Daoy (cell line): ENCODE measurements at regions not wholly inside any gene's neighbourhood (a gene's known extent, or its start where the extent isn't known, plus 50 kb on each side); places are given as distances from the start of the nearest gene placed in this dataset.

Experiments
- DNase-seq: peaks from one replicate; pipeline ENCODE4 v3.0.0-alpha.2; 2015; ENCODE audit warnings: low read depth

DNA sequence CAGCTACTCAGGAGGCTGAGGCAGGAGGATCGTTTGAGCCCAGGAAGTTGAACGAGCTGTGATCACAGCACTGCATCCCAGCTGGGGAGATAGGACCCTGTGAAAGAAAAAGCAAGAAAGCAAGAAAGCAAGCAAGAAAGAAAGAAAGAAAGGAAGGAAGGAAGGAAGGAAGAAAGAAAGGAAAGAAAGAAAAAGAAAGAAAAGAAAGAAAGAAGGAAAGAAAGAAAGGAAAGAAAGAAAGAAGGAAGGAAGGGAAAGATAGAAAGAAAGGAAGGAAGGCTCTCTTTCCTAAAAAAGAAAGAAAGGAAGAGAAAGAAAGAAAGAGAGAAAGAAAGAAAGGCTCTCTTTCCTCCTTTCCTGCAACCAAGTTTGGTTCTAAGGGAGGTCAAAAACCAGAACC lies 380.3 kb downstream of the PCNX1 start:
- DNase-seq: no peak

DNA sequence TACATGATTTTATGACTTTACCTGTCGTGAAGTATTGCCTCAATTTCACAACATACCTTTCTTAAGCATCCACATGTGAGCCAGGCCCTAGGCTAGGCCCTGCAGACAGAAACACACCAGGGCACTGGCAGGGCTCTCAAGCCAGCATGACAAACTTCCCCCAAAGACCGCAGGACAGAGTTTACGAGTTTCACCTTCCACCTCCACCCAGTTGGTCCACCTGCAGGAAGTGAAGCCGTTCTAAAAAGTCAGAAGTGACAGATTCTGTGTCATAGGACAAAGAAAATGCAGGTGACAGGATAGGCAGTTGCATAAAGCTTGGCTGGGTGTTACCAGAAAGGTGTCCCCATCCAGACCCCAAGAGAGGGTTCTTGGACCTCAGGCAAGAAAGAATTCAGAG lies 382.3 kb downstream of the PCNX1 start:
- DNase-seq: no peak

DNA sequence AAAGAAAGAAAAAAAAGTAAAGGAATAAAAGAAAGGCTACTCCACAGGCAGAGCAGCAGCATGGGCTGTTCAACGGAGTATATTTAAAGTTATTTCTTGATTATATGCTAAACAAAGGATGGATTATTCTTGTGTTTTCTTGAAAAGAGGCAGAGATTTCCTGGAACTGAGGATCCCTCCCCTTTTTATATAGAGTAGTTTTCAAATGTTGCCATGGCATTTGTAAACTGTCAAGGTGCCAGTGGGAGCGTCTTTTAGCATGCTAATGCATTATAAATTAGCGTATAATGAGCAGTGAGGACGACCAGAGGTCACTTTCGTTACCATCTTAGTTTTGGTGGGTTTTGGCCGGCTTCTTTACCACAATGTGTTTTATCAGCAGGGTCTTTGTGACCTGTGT lies 383.0 kb downstream of the PCNX1 start:
- DNase-seq: no peak

DNA sequence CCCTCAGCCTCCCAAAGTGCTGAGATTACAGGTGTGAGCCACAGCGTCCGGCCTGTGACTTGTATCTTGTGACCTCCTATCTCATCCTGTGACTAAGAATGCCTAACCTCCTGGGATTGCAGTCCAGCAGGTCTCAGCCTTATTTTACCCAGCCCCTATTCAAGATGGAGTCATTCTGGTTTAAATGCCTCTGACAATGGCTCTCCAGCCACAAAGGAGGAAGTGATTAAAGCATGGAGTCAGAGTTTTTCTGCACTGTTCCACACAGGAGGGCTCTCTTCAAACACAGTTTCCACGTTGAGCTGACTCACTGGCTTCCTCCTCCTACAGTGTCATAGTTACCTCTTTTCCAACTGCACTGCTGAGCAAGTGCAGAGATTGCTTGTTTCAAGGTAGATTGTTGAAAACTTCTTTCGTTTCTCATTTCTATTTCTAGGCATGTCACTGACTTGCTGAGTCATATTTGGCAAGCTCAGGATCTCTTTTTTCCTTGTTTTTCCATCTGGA lies 383.8 kb downstream of the PCNX1 start:
- DNase-seq: peak; percentile 89

DNA sequence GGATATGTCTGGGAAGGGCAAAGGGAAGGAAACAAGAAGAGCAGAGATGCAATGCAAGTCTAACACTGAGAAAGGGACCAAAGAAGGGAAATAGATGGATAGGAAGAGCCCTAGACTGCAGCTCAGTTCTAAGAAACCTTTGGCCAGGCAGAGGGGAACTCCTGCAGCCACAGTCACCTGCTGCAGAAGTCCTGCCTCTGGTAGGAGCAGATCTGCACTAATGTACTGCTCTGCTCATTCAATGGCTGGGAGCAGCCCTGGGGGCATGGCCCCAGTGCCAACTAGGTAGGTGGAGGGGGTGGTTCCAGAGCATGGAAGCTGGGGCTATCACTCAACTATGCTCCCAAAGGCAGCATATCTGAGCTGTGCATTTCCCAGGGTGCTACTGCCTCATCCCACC lies 388.9 kb downstream of the PCNX1 start:
- no peak for DNase-seq

DNA sequence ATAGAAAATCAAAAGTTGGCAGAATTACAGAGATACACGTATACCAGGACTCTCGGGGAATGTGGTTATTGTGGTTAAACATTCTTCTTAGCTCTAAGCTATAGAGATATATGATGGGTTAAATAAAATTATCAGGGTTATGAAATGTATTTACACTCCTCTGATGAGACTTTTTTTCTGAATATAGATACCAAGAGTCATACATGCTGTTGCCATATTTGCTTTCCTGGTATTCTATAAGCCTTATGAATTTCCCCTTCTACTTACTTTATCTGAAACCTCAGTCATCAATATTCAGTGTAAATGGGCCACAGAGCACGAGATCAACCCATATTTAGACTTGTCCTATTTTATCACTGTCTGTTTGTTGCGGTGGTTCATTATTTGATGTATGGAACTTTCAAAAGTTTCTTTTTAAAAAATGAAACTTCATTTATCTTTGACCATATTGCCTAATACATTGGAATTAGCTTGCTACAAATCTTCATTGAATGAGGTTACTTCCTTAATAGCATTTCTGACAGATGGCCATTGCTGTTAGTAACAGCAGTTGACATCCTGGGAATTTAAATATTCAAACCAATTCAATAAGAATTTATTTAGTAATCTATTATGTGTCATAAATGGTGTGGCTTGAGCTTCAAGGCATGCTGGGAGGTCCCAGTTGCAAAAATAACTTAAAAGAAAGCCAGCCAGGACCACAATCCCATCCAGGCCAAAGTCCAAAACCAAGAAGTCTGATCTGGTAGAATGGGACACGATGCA lies 393.5 kb downstream of the PCNX1 start:
- no peak for DNase-seq

DNA sequence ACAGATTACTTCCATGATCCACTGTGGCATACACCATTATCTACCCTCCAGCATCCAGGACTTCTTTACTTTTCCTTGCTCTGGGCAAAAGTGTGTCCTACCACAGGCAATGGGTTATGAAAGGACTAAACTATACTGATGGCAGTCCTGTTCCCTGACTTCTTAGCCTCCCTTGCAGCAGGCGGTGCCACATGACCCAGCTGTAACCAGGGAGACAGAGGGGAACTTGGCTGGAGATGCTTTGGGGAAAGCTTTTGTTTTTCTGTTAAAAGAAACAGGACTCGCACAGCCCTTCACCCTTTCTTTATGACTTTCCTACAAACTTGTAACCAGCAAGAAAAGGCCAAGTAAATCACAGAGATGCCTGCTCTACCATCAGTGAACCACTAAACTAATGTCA lies 394.4 kb downstream of the PCNX1 start:
- no peak for DNase-seq

DNA sequence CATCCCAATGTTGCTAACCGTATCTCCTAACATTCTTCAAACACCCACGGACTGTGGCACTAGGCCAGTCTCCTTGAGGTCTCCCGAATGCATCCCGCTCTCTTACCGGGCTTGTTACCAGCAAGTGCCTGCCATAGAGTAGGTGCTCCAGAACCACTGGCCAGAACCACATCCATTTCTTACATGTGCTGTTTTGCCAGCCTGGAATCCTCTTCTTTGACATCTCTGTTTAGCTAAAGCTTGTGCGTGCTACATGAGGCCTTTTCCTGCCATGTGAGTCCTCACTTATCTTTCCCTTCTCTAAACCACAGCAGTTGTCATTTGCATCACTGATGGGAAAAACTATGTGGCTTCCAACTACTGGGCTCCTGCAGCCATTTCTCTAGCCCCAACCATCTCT lies 397.4 kb downstream of the PCNX1 start:
- no peak for DNase-seq

DNA sequence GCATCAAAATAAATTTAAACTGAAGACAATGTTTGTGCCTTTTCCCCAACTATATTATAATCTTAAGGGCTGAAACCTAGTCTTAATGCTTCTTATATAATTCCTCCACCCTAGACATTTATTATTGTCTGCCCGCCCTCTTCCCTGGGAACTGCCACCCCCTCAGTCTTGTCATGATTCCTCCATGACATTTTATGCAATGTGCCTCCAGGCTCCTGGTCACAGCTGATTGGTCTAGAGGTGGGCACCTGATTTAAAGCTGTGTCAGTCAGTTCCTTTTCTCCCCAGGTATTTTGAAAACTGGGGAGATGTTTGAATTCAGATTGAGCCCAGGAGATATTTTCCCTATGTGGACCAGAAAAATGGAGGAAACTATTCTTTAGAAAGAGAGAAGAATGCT lies 401.4 kb downstream of the PCNX1 start:
- DNase-seq: no peak

DNA sequence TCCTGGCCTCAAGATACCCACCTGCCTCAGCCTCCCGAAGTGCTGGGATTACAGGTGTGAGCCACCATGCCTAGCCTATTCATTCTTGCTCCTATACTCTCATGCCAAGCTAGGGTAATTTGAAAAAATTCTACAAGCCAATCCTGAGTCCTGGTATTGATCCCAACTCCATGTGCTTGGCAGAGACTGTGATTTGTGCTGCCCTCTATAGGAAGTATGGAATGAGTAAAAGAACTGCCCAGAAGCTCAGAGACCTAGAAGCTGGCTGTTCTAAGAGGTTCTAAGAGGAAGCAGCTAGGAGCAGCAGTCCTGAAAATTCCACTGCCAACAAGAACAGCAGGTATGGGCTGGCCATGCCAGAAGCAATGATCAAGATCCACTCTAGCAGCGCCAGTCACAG lies 402.5 kb downstream of the PCNX1 start:
- DNase-seq: no peak

DNA sequence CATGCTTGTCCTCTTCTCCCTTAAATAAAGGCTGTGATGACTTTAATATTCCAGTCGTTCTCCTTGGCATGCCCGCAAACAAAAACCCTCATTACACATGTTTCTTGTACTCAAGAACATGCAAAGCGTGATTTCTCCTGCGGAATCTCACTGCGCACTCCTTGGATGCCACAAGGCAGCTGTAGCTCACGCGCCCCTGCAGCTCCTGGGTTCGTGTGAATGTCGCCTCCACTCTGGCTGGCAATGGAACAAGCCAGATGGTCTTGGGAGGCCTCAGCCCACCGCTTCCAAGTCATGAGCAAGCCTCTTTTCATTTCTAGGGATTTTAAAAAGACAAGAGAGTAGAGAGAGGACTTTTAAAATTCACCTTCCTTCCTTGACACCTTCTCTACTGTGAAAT lies 403.8 kb downstream of the PCNX1 start:
- DNase-seq: no peak

DNA sequence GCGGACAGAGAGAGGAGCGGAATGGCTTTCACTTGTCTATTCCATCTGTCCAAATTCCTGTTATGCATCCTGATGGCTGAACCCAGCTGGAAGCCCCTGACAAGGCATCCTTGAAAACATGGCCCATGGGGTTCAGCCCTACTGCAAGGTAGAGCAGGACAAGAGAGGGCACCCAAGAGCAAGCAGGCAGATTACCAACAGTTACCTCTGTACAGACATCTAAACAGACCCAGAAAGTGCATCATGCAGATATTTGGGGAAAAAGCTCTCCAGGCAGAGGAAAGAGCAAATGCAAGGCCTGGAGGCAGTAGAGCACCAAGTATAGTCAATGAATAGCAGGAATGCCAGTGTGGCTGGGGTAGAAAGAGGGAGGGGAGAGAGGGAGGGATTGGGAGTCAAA lies 407.5 kb downstream of the PCNX1 start:
- no peak for DNase-seq

DNA sequence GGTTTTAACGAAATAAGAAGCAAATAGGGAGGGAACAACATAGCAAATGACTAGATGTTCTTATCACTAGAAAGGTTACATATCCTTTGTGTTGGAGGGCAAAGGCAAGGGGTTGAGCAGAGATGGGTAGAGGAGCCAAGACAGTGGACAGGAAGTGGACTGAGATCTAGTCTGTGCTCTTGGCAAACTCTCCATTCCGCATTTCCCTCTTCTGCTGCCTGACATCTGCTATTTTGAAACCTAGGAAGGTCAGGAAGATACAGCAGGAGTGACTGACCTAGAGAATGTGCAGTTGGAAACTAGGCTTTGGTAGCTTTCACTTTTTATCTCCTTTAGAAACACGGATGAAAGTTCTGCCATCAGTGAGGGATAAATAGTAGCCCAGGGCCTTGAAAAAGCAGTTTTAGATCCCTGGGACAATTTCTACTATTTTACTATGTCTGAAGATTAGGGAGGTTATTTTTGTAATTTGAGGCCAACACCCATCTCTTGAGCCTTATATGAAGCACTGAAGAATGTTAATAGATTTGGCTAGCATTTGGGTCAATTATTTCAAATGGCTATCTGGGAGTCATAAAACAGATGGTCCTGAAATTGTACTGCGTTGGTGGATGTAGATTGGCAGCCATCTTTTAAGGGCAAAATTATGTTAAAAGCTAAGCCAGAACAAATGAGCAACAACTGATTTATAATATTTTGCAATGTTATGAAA lies 410.3 kb downstream of the PCNX1 start:
- no peak for DNase-seq

DNA sequence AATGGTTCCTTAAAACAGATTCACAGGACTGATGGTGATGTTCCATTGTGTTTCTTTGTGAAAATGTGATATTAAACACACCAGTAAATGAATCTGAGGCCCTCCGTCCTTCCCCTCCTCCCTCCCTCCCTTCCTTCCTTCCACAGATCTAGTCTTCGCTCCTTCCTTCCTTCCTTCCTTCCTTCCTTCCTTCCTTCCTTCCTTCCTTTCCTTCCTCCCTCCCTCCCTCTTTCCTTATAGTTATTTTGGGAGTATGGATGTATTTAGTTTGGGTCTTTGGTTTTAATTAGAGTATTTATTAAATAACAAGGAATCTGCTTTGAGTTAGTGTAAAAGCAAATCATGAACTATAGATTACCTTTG lies 410.8 kb downstream of the PCNX1 start:
- no peak for DNase-seq

DNA sequence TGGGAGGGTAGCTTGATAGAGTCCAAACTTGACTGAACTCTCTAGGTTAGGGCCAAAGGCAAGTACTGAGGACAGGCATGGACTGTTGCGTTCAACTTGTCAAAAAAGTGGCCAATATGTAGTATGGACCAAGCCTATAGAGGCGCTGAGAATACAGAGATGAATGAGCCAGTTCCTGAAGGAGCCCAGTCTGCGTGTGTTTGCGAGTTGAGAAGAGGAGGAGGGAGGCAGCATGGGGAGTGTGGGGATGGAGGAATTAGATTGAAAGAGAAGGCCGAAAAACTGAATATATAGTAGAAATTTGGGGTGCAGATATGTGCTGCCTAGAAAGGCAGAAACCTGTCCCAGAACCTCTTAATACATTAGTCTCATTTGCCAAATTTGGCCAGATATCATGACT lies 412.4 kb downstream of the PCNX1 start:
- DNase-seq: peak; percentile 46

DNA sequence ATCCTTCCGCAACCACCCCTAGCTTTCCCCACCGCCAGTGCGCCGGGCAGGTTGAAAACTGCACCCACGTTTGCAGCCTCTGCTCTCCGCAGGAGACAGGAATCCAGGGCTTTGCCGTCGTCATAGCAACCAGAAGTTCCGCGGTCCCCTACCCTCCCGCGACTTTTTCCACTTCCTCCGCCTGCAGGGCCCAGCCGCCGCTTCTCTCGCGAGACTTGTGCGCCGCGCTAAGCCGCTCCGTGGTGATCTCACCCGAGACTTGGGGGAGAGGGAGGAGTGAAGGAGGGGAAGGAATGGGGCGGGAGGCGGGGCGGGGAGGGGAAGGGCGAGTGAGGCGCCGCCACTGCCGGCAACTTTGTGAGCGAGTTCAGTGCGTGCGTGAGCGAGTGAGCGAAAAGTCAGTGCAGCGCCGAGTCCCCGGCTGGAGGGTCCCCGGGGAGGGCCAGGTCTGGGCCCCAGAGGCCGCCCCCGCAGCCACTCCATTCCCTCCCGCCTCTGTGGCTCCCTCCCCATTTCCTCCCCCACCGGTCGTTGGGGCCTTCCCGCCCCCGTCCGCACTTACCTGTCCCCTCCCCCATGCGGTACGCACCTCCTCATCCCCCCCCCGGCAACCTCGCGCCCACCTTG lies 413.0 kb downstream of the PCNX1 start, which contains the start of gene SIPA1L1:
TSS of gene SIPA1L1 (plus strand) at position 370 of the 627 bp plus-strand sequence.
- peak; percentile 100 for DNase-seq

DNA sequence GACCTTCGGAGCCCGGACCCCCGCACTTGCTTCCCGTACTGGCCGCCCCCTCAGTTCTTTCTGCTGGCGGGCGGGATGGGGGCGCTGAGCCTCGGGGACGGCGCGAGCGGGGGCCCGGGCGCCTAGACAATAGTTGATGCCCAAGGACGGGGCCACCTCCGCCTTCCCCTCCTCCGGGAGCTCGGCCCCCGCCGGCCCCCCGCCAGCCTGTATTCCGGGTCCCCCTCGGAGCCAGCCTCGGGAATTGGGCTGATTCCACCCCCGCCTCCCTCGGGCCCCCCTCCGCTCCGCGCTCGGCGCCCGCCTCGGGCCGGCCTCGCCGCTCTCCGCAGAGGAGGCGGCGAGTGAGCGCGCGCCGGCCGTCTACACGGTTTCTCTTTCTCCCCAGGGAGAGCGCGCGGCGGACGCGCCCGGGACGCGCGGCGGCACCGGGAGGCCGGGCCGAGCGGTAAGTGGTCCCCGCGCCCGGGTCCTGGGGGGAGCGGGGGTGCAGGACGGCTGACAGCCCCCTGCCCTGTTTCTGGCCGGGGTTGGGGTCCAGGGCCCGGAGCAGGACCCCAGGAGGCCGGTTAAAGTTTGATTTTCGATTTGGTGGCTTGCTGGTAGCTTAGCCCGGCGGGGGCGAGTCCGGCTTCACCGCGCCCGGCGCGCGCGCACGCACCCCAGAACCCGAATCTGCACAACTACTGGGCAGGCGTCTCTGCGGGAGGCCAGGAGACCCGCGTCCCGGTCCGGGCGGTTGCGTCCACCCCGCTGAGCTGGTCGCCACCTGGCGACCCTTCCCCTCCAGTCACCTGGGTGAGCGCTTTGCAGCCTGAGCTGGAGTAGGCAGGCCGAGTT lies 413.7 kb downstream of the PCNX1 start:
- DNase-seq: peak; percentile 77

DNA sequence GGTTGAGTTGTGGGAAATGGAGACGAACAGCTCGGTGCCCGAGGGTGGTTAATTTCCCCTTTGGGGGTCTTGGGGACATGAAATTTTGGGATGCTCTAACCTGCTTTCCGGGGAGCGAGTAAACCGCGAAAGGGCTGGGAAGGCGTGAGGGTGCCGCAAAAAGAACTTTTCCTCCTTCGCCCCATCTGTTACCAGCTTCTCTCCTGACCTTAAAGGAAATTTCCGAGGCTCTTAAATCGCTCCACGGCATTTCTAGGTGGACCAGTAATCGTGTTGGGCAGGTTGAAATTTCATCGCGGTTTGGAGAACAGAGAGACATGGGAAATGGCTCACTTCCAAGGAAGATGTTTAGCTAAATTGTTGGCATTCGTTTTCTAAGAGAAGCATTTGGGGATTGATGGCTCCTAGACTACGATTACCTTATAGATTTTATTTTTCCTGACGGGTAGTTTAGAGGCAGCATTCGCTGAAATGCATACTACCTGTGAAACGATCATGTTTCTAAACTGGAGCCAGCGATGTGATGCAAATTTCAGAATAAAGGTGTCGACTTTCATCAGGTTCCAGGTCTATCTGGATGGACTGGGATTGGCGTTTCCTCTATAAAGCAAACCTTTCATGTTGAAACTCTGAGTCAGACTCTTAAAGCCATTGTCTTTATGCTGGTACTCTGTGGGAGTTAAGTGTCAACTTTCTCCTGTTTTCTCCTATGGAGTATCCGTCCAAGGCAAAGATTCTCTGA lies 414.5 kb downstream of the PCNX1 start:
- DNase-seq: peak; percentile 70

DNA sequence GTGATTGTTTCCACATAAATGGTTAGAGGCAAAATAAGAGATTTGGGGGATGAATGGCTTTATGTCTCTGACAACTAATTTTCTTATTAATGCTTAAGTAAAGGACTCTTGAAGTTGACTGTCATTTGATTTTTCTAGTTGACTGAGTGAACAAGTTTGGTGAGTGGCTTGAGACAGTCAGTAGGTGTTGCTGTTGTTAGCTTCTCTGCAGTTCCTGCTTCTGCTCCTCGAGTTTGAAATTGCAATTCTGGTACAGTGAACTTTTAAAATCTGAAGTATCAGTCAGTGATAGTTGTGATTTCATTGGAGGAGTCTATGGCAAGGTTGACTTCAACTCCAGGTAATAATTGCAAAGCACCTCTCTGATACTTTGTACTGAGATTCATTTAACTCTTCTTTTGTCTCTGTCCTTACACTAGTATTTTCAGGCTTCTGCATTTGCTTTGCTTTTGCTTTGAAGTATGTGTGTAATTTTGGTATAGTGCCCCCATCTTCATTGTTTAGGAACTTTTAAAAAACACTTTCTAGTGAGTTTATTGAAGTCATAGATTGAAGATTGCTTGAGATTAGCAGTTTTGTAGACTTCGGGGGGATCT lies 415.5 kb downstream of the PCNX1 start:
- peak; percentile 37 for DNase-seq

DNA sequence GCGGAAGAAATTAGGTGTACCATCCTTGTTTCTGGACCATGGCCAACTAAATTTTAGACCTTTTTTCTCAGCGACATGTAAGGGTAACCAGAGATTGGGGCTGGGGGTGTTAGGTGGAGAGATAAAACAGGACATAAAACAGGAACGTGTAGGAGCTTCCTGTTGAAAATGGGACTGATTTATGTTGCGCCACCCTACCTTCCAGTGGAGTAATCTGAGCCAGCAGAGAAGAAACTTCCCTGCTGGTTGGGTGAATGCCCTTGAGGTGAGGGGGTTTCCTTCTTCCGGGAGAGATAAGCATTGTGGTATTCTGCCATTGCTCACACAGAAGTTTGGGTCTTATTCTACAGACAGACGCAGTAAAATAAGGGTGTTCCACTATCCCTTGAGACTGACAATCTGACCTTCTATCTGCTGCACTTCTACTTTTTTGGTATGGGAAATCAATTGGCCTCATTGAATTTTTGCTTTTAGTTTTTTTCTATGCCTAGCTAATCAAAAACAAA lies 417.6 kb downstream of the PCNX1 start:
- peak; percentile 72 for DNase-seq

DNA sequence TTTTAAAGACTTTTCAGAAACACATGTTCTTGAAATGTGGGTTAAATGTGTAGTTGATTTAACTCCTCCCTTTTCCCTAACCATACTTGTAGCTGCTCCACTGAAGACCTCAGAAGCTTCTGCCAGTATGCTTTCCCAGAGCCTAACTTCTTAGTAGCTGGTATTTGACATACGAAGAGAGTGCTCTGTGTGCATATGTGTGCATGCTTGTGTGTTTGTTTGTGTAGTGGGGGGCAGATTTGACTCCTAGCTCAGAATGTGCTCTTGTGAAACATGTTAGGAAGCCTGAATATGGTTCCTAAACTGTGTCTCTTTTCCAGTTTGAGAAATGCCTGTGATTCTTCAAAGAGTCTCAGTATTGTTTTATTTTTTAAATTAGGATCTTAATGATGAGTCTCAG lies 420.4 kb downstream of the PCNX1 start:
- no peak for DNase-seq
